Suprapubic skin (tissue), 4 donors: ENCODE measurements at regions not wholly inside any gene's neighbourhood (a gene's known extent, or its start where the extent isn't known, plus 50 kb on each side); places are given as distances from the start of the nearest gene placed in this dataset.

Source experiments
- CTCF ChIP-seq, 2 donors: fragments of 200-600 bp in 1 of 2; fragments of 450-650 bp in 1 of 2; sonication (generic) in 1 of 2; IDR thresholded peaks; one replicate each; pipeline ENCODE4 v1.5.1; 2016 to 2019; ENCODE audit warnings: antibody characterized with exemption in 2 of 2, mild to moderate bottlenecking in 1 of 2, moderate library complexity in 1 of 2
- EP300 ChIP-seq: sonication (generic); formaldehyde crosslinking; IDR thresholded peaks from one replicate; pipeline ENCODE4 v1.6.1; 2017; ENCODE audit warnings: antibody characterized with exemption
- POLR2A ChIP-seq, 2 donors: fragments of 450-650 bp; IDR thresholded peaks; one replicate each; pipeline ENCODE4 v1.6.1; 2017; ENCODE audit warnings: antibody characterized with exemption in 2 of 2, mild to moderate bottlenecking in 2 of 2, moderate library complexity in 2 of 2
- POLR2AphosphoS5 ChIP-seq, 3 donors: sonication (generic); formaldehyde crosslinking; IDR thresholded peaks; one replicate each; pipeline ENCODE4 v1.6.1; 2017; ENCODE audit warnings: antibody characterized with exemption in 3 of 3

- TF ChIP-seq POLR2A (IDR thresholded peaks at IDR 0.05) (no peak), CTCF (IDR thresholded peaks at IDR 0.05) (no peak), EP300 (no peak), POLR2AphosphoS5 (IDR thresholded peaks at IDR 0.05) (no peak)
These were observed 245.2 kb upstream of the IRX2 start for GRCh38 chr5:2996687-2997086.
